ENCODE measurements at regions not wholly inside any gene's neighbourhood (a gene's known extent, or its start where the extent isn't known, plus 50 kb on each side); places are given as distances from the start of the nearest gene placed in this dataset.

- no peak for TF ChIP-seq CTCF (IDR thresholded peaks at IDR 0.05)
- TF ChIP-seq POLR2A (IDR thresholded peaks at IDR 0.05): no peak
- no peak for DNase-seq
- H3K27ac ChIP-seq: no peak overlapping the region
Measured at GRCh38 chr21:18168108-18168507, 76.5 kb upstream of the CHODL start.

GRCh38 chr21:18164933-18165332 is 79.7 kb upstream of the CHODL start:
- 35 to 57% methylated on average over 6 of the region's 6 CpGs for WGBS, 2 donors
- intact Hi-C loops (cut with DNase I): no loop called here
- no peaks in the 10 kb centered on the region for H3K4me1 ChIP-seq

More at GRCh38 chr21:18168108-18168507, 76.5 kb upstream of the CHODL start:
- no peaks in the 10 kb centered on the region for H3K4me1 ChIP-seq
- H3K27me3 ChIP-seq: no peaks in the 10 kb centered on the region
- no peaks in the 10 kb centered on the region for H3K36me3 ChIP-seq
- H3K4me3 ChIP-seq: no peak overlapping the region
- intact Hi-C loops (cut with DNase I): no loop called here
- 58 to 76% methylated on average over 3 of the region's 3 CpGs for WGBS, 2 donors
- no peaks in the 10 kb centered on the region for H3K9me3 ChIP-seq

GRCh38 chr21:18164483-18164882 is 80.2 kb upstream of the CHODL start:
- Histone ChIP-seq H3K27ac (no peak overlapping the region), H3K36me3 (no peaks in the 10 kb centered on the region), H3K9me3 (no peaks in the 10 kb centered on the region), H3K4me3 (no peak overlapping the region), H3K4me1 (no peaks in the 10 kb centered on the region), H3K27me3 (no peaks in the 10 kb centered on the region)
- 61 to 64% methylated on average over 3 of the region's 3 CpGs for WGBS, 2 donors
- DNase-seq: no peak
- TF ChIP-seq POLR2A (IDR thresholded peaks at IDR 0.05) (no peak), CTCF (IDR thresholded peaks at IDR 0.05) (no peak)
- intact Hi-C loops (cut with DNase I): no loop called here

More at GRCh38 chr21:18164933-18165332, 79.7 kb upstream of the CHODL start:
- H3K36me3 ChIP-seq: no peaks in the 10 kb centered on the region
- no peak for DNase-seq
- H3K27me3 ChIP-seq: no peaks in the 10 kb centered on the region
- H3K9me3 ChIP-seq: no peaks in the 10 kb centered on the region
- no peak overlapping the region for H3K27ac ChIP-seq
- TF ChIP-seq POLR2A (IDR thresholded peaks at IDR 0.05) (no peak), CTCF (IDR thresholded peaks at IDR 0.05) (no peak)
- no peak overlapping the region for H3K4me3 ChIP-seq

- Histone ChIP-seq H3K27ac (no peak overlapping the region), H3K4me1 (no peaks in the 10 kb centered on the region), H3K9me3 (no peaks in the 10 kb centered on the region), H3K27me3 (no peaks in the 10 kb centered on the region), H3K4me3 (no peak overlapping the region), H3K36me3 (no peaks in the 10 kb centered on the region)
- intact Hi-C loops (cut with DNase I): no loop called here
- DNase-seq: no peak
- TF ChIP-seq POLR2A (IDR thresholded peaks at IDR 0.05): no peak
- TF ChIP-seq CTCF (IDR thresholded peaks at IDR 0.05): no peak
Measured at GRCh38 chr21:18163956-18164355, 80.7 kb upstream of the CHODL start.

GRCh38 chr21:18161841-18162240 is 82.8 kb upstream of the CHODL start:
- no peaks in the 10 kb centered on the region for H3K27me3 ChIP-seq
- DNase-seq: no peak
- H3K9me3 ChIP-seq: no peaks in the 10 kb centered on the region
- 83% methylated on average over 3 of the region's 3 CpGs for WGBS, 2 donors
- no peaks in the 10 kb centered on the region for H3K36me3 ChIP-seq
- intact Hi-C loops (cut with DNase I): no loop called here
- TF ChIP-seq POLR2A (IDR thresholded peaks at IDR 0.05) (no peak), CTCF (IDR thresholded peaks at IDR 0.05) (no peak)
- H3K27ac ChIP-seq: no peak overlapping the region
- H3K4me1 ChIP-seq: no peaks in the 10 kb centered on the region
- H3K4me3 ChIP-seq: no peak overlapping the region
